VCaP (cell line): ENCODE measurements at regions not wholly inside any gene's neighbourhood (a gene's known extent, or its start where the extent isn't known, plus 50 kb on each side); places are given as distances from the start of the nearest gene placed in this dataset.
"Not testable (repeated sequence)": the region's sequence is repeated elsewhere in the genome, so short reads cannot be mapped to it uniquely, and the experiment has no call there.

ENCODE experiments used
- H3K27ac ChIP-seq: fragments of 450-650 bp; 2 replicates; pipeline ENCODE4 v1.5.1; 2017
- CTCF ChIP-seq: fragments of 450-650 bp; conservative IDR thresholded peaks from 2 replicates; pipeline ENCODE4 v1.5.1; 2017; ENCODE audit warnings: mild to moderate bottlenecking, moderate library complexity

GRCh38 chr13:19085876-19086275 is 95.7 kb downstream of the TUBA3C start:
- H3K27ac ChIP-seq = no peak overlapping the region

GRCh38 chr13:19085258-19085657 is 96.4 kb downstream of the TUBA3C start:
- no peak for TF ChIP-seq CTCF
- H3K27ac ChIP-seq = no peak overlapping the region

More at GRCh38 chr13:19085876-19086275, 95.7 kb downstream of the TUBA3C start:
- TF ChIP-seq CTCF = no peak

GRCh38 chr13:19083340-19083739 is 98.3 kb downstream of the TUBA3C start:
- no peak for TF ChIP-seq CTCF
- H3K27ac ChIP-seq = no peak overlapping the region

- TF ChIP-seq CTCF = no peak
- H3K27ac ChIP-seq = no peak overlapping the region
Measured at GRCh38 chr13:19075418-19075817, 106.2 kb downstream of the TUBA3C start.

GRCh38 chr13:19074519-19074918 is 107.1 kb downstream of the TUBA3C start:
- no peak overlapping the region for H3K27ac ChIP-seq
- TF ChIP-seq CTCF = no peak

- H3K27ac ChIP-seq = not testable (repeated sequence)
Measured at GRCh38 chr13:19074106-19074505, 107.5 kb downstream of the TUBA3C start.

GRCh38 chr13:19072956-19073706 is 108.5 kb downstream of the TUBA3C start:
- H3K27ac ChIP-seq = not testable (repeated sequence)

- no peak for TF ChIP-seq CTCF
- H3K27ac ChIP-seq = no peak overlapping the region
Measured at GRCh38 chr13:19072543-19072942, 109.1 kb downstream of the TUBA3C start.
